ENCODE measurements at regions not wholly inside any gene's neighbourhood (a gene's known extent, or its start where the extent isn't known, plus 50 kb on each side); places are given as distances from the start of the nearest gene placed in this dataset.
"Not testable (repeated sequence)": the region's sequence is repeated elsewhere in the genome, so short reads cannot be mapped to it uniquely, and the experiment has no call there.

- no peaks in the 10 kb centered on the region for H3K27me3 Mint-ChIP-seq (ENCODE audit: low read depth, poor library complexity)
- no peak for DNase-seq
- TF ChIP-seq CTCF (IDR thresholded peaks at IDR 0.05): no peak
- H3K4me3 Mint-ChIP-seq: no peak overlapping the region
- H3K9me3 Mint-ChIP-seq: peaks cover 7% of the 10 kb centered on the region
- H3K4me1 Mint-ChIP-seq: no peaks in the 10 kb centered on the region
- H3K36me3 Mint-ChIP-seq (ENCODE audit: low read depth): no peaks in the 10 kb centered on the region
- H3K27ac Mint-ChIP-seq: no peak overlapping the region
These were observed 791.8 kb upstream of the MANEA start for GRCh38 chr6:94785514-94785913.

- not testable (repeated sequence) for H3K36me3 Mint-ChIP-seq (ENCODE audit: low read depth); H3K27ac Mint-ChIP-seq; H3K4me1 Mint-ChIP-seq; H3K9me3 Mint-ChIP-seq; H3K27me3 Mint-ChIP-seq (ENCODE audit: low read depth, poor library complexity); DNase-seq; H3K4me3 Mint-ChIP-seq
These were observed 792.3 kb upstream of the MANEA start for GRCh38 chr6:94785081-94785480.

GRCh38 chr6:94769197-94769596 lies 808.1 kb upstream of the MANEA start:
- no peak for TF ChIP-seq CTCF (IDR thresholded peaks at IDR 0.05)
- DNase-seq: no peak
- Mint-ChIP-seq H3K36me3 (ENCODE audit: low read depth) (no peaks in the 10 kb centered on the region), H3K9me3 (no peaks in the 10 kb centered on the region), H3K4me3 (no peak overlapping the region), H3K27me3 (ENCODE audit: low read depth, poor library complexity) (no peaks in the 10 kb centered on the region), H3K27ac (no peak overlapping the region), H3K4me1 (no peaks in the 10 kb centered on the region)

- Mint-ChIP-seq H3K9me3 (peaks cover 5% of the 10 kb centered on the region), H3K4me3 (no peak overlapping the region), H3K27ac (no peak overlapping the region), H3K27me3 (ENCODE audit: low read depth, poor library complexity) (no peaks in the 10 kb centered on the region), H3K36me3 (ENCODE audit: low read depth) (no peaks in the 10 kb centered on the region), H3K4me1 (no peaks in the 10 kb centered on the region)
- TF ChIP-seq CTCF (IDR thresholded peaks at IDR 0.05): no peak
- DNase-seq: no peak
These were observed 825.5 kb upstream of the MANEA start for GRCh38 chr6:94751641-94752329.

- Mint-ChIP-seq H3K27me3 (ENCODE audit: low read depth, poor library complexity) (peaks cover 5% of the 10 kb centered on the region), H3K9me3 (no peaks in the 10 kb centered on the region), H3K4me1 (no peaks in the 10 kb centered on the region), H3K4me3 (no peak overlapping the region), H3K36me3 (ENCODE audit: low read depth) (no peaks in the 10 kb centered on the region), H3K27ac (no peak overlapping the region)
- no peak for TF ChIP-seq CTCF (IDR thresholded peaks at IDR 0.05)
- no peak for DNase-seq
These were observed 841.1 kb upstream of the MANEA start for GRCh38 chr6:94736236-94736635.

- Mint-ChIP-seq H3K27ac (no peak overlapping the region), H3K36me3 (ENCODE audit: low read depth) (no peaks in the 10 kb centered on the region), H3K27me3 (ENCODE audit: low read depth, poor library complexity) (peaks cover 5% of the 10 kb centered on the region), H3K4me3 (no peak overlapping the region), H3K4me1 (no peaks in the 10 kb centered on the region), H3K9me3 (no peaks in the 10 kb centered on the region)
- no peak for TF ChIP-seq CTCF (IDR thresholded peaks at IDR 0.05)
- no peak for DNase-seq
These were observed 842.1 kb upstream of the MANEA start for GRCh38 chr6:94735270-94735669.
